ENCODE measurements at regions not wholly inside any gene's neighbourhood (a gene's known extent, or its start where the extent isn't known, plus 50 kb on each side); places are given as distances from the start of the nearest gene placed in this dataset.
"Not testable (repeated sequence)": the region's sequence is repeated elsewhere in the genome, so short reads cannot be mapped to it uniquely, and the experiment has no call there.

DNA sequence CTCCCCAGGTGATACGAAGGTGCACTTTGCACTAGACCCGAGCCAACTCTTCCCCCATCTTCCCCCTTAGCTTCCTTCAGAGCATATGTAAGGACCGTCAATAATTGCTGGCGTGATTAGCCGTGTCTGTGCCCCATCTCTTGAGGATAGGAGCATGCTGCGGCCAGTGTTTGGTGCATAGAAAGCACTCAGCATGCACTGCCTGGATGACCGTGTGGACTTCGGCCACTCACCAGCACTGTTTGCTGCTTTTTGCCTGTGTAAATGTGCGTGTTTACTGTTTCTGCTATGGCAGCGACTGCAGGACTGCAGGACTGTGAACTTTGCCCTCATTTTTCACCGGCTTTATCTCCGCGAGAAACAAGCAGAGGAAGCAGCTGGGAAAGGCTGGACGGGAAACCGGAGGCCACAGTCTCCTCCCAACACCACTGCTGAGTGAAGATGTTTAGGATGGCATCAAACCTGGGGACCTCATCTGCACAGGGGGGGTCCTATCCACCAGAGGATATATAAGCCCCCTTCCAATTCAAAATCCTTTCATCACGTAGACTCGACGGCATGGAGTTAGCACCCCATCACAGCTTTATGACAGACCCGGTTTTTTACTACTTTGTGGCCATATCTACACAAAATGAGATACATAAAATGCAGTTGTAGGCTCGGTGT, 150.6 kb upstream of the AFDN start:
- no peak for DNase-seq

DNA sequence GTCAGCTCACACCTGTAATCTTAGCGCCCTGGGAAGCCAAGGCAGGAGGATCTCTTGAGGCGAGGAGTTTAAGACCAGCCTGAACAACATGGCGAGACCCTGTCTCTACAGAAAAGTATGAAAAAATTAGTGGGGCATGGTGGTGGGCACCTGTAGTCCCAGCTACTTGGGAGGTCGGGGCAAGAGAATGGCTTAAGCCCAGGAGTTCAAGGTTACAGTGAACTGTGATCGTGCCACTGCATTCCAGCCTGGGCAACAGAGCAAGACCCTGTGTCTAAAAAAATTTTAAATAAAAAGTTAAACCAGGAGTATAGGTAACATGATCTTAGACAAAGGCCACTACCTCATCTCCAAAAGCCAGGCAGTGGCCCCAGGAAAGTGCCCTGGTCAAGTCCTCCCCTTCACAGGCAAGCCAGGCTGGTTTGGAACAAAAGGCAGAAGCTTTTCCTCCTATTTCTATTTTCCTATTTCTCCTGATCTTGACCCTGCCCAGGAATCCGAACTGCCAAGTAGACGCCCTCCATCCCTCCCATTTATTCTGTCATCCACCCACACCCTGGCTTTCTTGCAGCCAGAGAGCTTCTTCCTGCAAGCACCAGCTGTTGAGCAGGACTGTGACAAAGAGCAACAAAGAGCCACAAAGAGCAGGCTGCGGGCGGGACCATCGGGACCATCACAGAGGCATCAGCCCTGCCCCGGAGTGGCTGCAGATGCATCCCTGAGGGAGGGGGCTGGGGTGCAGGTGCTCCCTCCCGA, 149.9 kb upstream of the AFDN start:
- DNase-seq, result no peak

DNA sequence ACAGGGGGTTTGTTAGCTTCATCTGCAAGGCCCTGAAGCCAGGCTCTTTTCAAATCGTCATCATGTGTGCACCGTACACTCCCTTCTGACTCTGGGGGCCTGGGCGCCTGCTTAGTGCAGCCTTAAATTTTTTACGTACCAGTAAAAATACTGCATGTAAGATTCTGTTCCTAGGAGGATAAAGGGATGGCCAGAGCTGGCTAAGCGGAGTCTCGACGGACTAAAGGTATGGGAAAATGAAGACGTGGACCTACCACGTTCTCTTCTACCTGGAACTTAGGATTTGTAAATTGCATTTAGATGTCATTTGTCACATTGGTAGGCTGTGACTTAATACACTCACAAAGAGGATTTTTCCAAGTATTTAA, 149.3 kb upstream of the AFDN start:
- DNase-seq, result no peak

DNA sequence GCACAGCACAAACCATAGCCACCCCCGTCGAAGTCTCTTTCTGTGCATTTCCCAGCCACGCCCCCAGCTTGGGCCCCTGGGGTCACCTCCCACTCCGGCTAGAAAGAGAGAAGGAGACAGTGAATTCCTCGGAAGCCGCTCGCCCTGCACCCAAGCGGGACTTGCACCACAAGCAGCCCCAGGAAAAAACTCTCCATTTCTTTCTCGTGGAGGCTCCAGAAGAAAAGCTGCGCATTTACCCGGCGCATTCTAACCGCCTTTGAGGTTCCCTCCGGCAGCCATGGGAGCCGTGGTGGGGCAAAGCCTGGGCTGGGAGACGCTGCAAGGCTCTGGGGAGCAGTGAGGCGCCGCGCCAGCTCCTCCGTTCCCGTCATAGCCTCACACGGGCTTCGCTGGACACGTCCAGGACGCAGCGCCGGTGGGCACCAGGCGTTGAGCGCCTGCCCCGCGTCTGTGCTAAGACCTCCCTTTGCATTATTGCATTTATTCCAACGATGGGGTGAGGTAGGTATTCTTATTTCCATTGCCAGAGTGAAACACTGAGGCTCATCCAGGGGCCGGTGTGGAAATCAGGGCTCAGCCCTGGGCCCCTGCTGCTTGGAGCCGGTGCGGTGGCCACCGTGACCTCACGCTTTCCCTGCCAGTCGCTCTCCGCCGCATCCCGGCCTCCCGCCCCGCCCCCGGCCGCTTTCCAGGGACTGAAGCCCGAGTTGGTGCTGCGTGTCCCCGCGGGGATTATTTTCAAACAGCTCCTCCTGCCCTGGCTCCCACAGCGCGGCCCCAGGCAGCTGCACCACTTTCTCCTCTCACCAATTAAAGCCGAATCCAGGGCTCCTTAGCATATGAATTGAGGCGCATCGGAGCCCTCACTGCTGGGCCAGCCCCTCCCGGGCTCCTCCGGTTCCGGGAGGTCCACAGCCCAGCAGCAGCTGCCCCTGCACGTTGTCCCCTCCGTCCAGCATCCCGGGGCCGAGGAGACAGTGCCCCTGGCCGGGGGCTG, 148.3 kb upstream of the AFDN start:
- no peak for DNase-seq

DNA sequence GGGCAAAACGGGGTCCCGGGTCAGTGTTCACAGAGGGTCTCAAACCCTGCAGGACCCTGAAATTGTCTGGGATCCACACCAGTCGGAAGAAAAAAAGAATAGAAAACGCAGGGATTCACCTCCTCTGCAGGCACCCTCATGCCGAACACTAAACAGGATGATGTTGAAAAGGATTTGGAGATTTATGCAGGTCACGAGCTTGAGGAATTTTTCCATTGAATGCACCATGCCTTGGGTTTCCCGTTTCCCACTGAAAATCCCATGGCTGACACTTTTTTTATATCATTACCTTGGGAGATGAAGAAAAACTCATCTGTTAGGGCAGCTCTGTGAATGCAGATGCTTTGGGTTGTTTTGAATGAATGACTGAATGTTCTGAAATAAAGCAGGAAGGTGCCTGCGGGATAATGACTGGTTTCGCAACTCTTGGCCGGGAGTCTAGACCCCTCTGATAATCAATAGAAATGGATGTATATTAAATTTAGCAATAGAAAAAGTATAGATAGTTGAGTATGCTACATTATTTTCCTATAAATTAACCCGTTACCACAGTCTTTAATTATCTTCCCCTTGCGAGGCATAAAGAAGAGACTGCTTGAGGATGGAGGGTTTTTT, 147.5 kb upstream of the AFDN start:
- DNase-seq, result no peak

GRCh38 chr6:167679790-167680604, 146.7 kb upstream of the AFDN start:
- no peak for DNase-seq

- no peak for DNase-seq
Observed at GRCh38 chr6:167680605-167681149, 146.0 kb upstream of the AFDN start.

DNA sequence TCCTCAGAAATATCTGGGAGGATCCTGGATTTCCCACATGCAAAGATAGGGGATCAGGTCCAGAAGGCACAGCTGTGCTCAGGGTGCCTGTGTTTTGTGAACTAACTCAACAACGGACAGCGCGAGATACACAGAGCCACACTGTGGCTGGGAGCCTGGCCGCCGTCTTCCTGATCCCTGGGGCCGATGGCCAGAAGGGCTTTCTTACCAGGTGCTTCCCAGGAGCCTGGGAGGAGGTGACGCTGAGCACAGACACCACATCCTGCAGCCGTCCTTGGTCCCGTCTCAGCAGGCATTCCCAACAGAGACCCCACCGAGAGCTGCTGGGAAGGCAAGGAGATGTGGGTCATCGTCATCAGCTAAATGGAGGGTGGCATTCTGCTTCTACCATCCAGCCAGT, 144.6 kb upstream of the AFDN start:
- no peak for DNase-seq

GRCh38 chr6:167682546-167683027, 144.1 kb upstream of the AFDN start:
- no peak for DNase-seq

GRCh38 chr6:167683028-167683862, 143.5 kb upstream of the AFDN start:
- no peak for DNase-seq

GRCh38 chr6:167684276-167685104, 142.2 kb upstream of the AFDN start:
- DNase-seq, result no peak

GRCh38 chr6:167685654-167686053, 141.1 kb upstream of the AFDN start:
- no peak for DNase-seq

DNA sequence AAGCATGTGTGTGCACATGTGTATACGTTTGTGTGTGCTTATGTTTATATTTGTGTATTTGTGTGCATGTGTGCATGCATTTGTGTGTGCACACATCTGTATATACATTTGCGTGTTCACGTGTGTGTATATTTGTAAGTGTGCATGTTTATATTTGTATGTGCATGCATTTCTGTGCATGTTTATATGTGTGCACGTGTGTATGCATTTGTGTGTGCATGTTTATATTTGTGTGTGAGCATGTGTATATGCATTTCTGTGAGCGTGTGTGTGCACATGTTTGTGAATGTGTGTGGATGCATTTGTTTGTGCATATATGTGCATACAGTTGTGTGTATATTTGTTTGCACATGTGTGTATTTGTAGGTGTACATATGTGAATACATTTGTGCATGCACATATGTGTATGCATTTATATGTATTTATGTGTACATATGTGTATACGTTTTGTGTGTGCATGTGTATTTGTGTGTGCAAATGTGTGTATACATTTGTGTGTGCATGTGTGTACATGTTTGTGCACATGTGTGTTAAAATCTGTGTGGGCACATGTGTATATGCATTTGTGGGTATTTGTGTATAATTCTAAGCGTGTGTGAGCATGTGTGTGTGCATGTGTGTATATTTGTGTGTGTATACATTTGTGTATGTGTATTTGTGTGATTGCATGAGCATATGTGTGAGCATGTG, 140.4 kb upstream of the AFDN start:
- no peak for DNase-seq

DNA sequence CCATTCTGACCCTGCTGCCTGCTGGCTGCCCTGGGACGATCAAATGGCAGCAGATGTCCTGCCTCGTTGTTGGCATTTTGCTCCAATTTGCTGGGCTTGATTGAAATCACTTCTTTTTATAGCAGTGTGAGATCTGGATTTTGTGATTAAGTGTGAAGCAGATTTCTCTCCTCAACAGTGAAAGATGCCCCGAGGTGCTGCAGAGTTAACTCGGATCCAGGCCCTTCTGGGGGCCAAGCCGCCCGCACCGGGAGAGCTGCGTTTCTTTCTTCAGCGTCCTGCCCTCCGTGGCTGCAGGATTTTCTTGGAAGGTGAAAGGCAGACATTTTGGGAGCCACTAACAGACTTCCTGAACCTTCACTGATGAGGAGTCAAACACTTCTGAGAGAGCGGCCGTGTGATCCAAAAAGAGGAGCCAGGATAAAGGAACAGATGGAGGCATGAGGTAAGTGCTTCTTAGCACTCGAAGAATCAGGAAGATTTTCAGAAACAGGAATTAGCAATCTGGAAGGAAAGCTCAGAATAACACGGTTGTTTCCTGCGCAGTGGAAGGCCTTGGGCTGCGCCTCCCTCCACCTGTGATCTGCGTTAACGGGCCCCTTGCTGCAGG, 139.5 kb upstream of the AFDN start:
- DNase-seq, result no peak

DNA sequence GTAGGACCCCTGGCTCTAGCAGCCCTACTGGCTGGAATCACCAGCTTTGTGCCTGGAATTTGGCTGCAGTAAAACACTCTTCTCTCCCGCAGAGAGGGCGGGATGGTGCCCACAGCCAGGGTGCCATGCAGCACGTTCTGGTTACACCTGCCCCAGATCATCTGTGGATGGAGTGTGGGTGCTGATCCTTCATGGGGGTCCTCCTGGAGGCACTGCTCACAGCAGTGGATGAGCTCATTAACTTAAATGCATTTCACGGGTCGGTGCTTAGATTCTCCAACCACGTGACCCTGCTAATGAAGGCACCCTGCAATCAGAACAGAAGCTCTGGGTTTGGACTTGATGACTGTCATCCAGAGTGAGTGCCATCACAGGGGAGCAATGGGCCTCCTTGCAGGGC, 138.6 kb upstream of the AFDN start:
- DNase-seq, result no peak

GRCh38 chr6:167689278-167689677, 137.4 kb upstream of the AFDN start:
- DNase-seq, result no peak

DNA sequence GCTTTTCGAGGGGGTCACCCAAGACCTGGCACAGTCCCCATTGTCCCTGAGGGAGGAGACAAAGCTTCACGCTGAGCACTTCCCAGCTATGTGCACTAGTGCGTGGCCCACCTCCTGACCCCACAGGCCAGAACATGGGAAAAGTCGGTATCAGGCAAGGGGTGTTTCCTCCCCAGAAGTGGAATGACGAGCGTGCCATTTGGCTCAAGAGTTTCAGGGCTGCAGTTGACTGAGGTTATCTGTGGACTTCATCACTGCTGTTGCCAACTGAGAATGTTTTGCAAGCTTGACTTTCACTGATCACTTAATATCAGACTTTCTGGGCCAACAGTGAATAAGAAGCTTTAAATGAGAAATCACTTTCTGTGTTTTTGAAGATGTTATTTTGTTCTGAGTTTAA, 137.0 kb upstream of the AFDN start:
- no peak for DNase-seq

- not testable (repeated sequence) for DNase-seq
Observed at GRCh38 chr6:167690167-167690922, 136.4 kb upstream of the AFDN start.

All from stimulated activated CD4-positive, alpha-beta T cell treated with anti-CD3 and anti-CD28 coated beads, Interleukin-4, amount 100 ng/mL, for 1 hour (primary cell).